Osteocyte (in vitro differentiated cells): ENCODE measurements at regions not wholly inside any gene's neighbourhood (a gene's known extent, or its start where the extent isn't known, plus 50 kb on each side); places are given as distances from the start of the nearest gene placed in this dataset.

Source experiments
- DNase-seq: peaks from one replicate; pipeline ENCODE4 v3.0.0; 2021; ENCODE audit warnings: mixed read lengths; ENCODE audit not compliant: unreplicated experiment; ENCODE audit errors: extremely low spot score
- H3K27ac Mint-ChIP-seq: one replicate; pipeline ENCODE4 v1.8.0; 2021; ENCODE audit warnings: mild to moderate bottlenecking, mixed read lengths; ENCODE audit not compliant: unreplicated experiment
- H3K27me3 Mint-ChIP-seq: one replicate; pipeline ENCODE4 v1.8.0; 2021; ENCODE audit warnings: mixed read lengths; ENCODE audit not compliant: unreplicated experiment
- H3K36me3 Mint-ChIP-seq: one replicate; pipeline ENCODE4 v1.8.0; 2021; ENCODE audit warnings: mixed read lengths; ENCODE audit not compliant: unreplicated experiment
- H3K4me1 Mint-ChIP-seq: one replicate; pipeline ENCODE4 v1.8.0; 2021; ENCODE audit warnings: mixed read lengths; ENCODE audit not compliant: unreplicated experiment
- H3K4me3 Mint-ChIP-seq: one replicate; pipeline ENCODE4 v1.8.0; 2021; ENCODE audit warnings: mild to moderate bottlenecking, moderate library complexity, mixed read lengths; ENCODE audit not compliant: unreplicated experiment
- H3K9me3 Mint-ChIP-seq: one replicate; pipeline ENCODE4 v1.8.0; 2021; ENCODE audit warnings: mixed read lengths; ENCODE audit not compliant: unreplicated experiment
- TF ChIP-seq, protein P1 (sequence below): fragments of 200-600 bp; sonication (generic); IDR thresholded peaks from 2 replicates; pipeline ENCODE4 v1.5.0; 2021; ENCODE audit warnings: antibody characterized with exemption, mild to moderate bottlenecking, moderate library complexity

DNA sequence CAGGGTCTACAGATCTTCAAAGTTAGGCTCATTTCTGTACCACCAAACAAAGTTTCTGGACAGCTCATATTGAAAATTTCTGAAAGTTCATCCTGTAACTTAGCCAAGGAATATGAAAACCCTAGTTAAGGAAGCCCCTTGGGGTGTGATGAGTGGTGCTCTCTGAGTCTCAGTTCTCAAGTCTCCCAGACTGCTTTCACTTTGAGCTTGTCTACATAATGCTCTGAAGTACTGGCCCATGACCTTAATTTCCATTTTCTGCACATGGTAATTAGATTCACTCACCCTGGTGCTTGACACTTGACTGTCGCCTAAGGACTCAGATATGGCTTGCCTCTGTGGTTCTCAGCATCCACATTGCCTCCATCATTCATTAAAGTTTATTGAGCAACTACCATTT lies 51.7 kb upstream of the SATB2 start:
- Mint-ChIP-seq H3K4me1 (no peaks in the 10 kb centered on the region), H3K27ac (no peak overlapping the region), H3K9me3 (no peaks in the 10 kb centered on the region), H3K27me3 (peaks cover 10% of the 10 kb centered on the region), H3K36me3 (no peaks in the 10 kb centered on the region), H3K4me3 (no peak overlapping the region)
- no peak for DNase-seq
- TF ChIP-seq, protein P1, sequence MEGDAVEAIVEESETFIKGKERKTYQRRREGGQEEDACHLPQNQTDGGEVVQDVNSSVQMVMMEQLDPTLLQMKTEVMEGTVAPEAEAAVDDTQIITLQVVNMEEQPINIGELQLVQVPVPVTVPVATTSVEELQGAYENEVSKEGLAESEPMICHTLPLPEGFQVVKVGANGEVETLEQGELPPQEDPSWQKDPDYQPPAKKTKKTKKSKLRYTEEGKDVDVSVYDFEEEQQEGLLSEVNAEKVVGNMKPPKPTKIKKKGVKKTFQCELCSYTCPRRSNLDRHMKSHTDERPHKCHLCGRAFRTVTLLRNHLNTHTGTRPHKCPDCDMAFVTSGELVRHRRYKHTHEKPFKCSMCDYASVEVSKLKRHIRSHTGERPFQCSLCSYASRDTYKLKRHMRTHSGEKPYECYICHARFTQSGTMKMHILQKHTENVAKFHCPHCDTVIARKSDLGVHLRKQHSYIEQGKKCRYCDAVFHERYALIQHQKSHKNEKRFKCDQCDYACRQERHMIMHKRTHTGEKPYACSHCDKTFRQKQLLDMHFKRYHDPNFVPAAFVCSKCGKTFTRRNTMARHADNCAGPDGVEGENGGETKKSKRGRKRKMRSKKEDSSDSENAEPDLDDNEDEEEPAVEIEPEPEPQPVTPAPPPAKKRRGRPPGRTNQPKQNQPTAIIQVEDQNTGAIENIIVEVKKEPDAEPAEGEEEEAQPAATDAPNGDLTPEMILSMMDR: no peak
